Activated naive CD8-positive, alpha-beta T cell treated with anti-CD3 and anti-CD28 coated beads, Interleukin-2, amount 50 U/mL, for 24 hours (primary cell): ENCODE measurements at regions not wholly inside any gene's neighbourhood (a gene's known extent, or its start where the extent isn't known, plus 50 kb on each side); places are given as distances from the start of the nearest gene placed in this dataset.
"Not testable (repeated sequence)": the region's sequence is repeated elsewhere in the genome, so short reads cannot be mapped to it uniquely, and the experiment has no call there.

Experiments used
- ATAC-seq: fragments of 150-1000 bp; cut with Tn5 transposase; one replicate; pipeline ENCODE4 v1.10.0; 2021
- DNase-seq: peaks from one replicate; pipeline ENCODE4 v3.0.0; 2021
- H3K27ac Mint-ChIP-seq: one replicate; pipeline ENCODE4 v1.8.0; 2021; ENCODE audit warnings: mild to moderate bottlenecking, mixed read lengths
- H3K27me3 Mint-ChIP-seq: one replicate; pipeline ENCODE4 v1.8.0; 2021; ENCODE audit warnings: mixed read lengths
- H3K36me3 Mint-ChIP-seq: one replicate; pipeline ENCODE4 v1.8.0; 2021; ENCODE audit warnings: low read depth, mixed read lengths
- H3K4me1 Mint-ChIP-seq: one replicate; pipeline ENCODE4 v1.8.0; 2021; ENCODE audit warnings: mixed read lengths
- H3K4me3 Mint-ChIP-seq: one replicate; pipeline ENCODE4 v1.8.0; 2021; ENCODE audit warnings: mild to moderate bottlenecking, moderate library complexity, mixed read lengths
- H3K9me3 Mint-ChIP-seq: one replicate; pipeline ENCODE4 v1.8.0; 2021; ENCODE audit warnings: mixed read lengths

DNA sequence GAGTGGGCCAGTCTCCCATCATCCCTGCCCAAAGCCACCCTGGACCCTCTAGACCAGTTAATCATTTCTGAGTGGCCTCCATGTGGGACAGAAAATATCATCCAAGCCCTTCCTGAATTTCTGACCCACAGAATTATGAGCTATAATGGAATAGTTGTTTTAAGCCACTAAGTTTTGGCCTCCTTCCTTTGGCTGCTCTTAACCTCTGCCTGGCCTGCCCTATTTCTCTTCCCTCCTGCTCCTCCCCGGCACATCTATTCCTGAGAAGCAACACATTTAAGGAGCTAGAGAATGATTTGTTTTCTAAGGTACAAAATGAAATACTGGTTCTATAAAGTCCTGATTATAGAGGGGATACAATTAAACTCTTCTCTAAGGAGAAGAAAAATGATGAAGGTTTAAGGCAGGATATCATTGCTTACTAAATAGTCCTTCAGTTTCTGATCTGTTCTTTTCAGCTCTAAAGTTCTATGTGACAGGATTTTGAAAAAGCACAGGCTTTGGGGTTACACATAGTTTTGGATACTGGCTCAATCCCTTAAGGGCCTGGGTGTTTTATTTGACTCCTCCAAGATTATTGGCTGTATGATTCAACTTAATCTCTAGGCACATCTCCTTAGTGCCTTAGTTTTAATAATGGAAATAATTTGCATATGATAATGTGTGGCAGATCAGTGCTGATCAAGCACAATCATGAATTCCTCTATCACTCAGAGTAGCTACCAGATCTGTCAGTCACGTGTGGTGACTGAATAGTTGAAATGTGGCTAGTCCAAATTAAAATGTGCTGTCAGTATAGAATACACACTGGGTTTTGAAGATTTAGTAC is 240.3 kb downstream of the VAPA start:
- Mint-ChIP-seq H3K27me3 (no peaks in the 10 kb centered on the region), H3K4me3 (no peak overlapping the region), H3K9me3 (peaks cover 10% of the 10 kb centered on the region), H3K27ac (no peak overlapping the region), H3K36me3 (no peaks in the 10 kb centered on the region), H3K4me1 (no peaks in the 10 kb centered on the region)
- ATAC-seq (no peak), DNase-seq (no peak)

DNA sequence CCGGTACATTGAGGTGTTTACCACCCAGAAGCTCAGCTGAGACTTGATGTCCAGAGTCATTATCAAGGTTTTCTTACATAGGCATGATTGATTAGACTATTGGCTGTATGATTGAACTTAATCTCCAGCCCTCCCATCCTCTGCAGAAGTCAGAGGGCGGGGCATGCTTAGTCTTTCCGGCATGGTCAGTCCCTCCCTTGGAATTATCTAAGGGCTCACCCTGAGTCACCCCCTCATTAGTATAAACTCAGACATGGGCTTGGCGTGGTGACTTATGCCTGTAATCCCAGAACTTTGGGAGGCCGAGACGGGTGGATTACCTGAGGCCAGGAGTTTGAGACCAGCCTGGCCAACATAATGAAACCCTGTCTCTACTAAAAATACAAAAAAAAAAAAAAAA is 243.9 kb downstream of the VAPA start:
- Mint-ChIP-seq H3K4me1 (no peaks in the 10 kb centered on the region), H3K4me3 (no peak overlapping the region), H3K36me3 (no peaks in the 10 kb centered on the region), H3K27me3 (no peaks in the 10 kb centered on the region), H3K27ac (no peak overlapping the region), H3K9me3 (peaks cover 6% of the 10 kb centered on the region)
- no peak for ATAC-seq
- no peak for DNase-seq

DNA sequence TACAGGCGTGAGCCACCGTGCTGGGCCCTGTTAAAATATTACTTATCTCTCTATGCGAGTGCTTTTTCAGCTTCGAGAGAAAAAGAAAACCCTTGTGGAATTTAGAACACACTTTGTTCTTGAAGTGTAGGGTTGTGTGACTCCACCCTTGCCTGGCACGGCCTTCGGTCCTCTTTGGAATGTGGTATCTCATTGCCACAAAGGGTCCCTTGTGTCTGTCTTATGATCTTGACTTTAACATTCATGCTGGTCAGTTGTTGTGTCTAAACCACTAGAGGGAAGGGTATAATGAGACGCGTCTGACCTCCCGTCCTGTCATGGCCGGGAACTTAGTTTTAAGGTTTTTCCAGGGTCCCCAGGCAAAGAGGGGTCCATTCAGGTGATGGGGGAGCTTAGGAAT is 246.4 kb downstream of the VAPA start:
- H3K4me3 Mint-ChIP-seq = no peak overlapping the region

DNA sequence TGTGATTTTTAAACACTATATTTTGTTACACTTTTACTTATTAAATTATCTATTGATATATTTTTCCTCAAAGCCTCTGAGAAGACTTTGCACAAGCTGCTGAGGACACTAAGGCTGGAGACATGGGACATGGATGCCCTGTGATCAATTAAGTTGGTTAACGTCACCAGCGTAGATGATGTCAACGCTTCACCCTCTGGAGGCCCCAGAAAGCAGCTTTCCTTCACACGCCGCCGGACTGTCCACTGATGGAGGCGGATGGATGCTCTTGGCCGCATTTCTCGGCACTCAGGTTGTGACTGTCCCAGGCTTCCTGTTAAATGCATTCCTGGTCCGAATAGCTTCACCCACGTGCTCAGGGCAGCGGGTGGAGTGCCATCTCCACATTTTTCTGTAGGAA is 247.5 kb downstream of the VAPA start:
- Mint-ChIP-seq H3K27ac (no peak overlapping the region), H3K4me1 (no peaks in the 10 kb centered on the region), H3K9me3 (peaks cover under 1% of the 10 kb centered on the region), H3K27me3 (no peaks in the 10 kb centered on the region), H3K4me3 (no peak overlapping the region), H3K36me3 (no peaks in the 10 kb centered on the region)
- DNase-seq = no peak
- no peak for ATAC-seq

More for the DNA sequence above, 246.4 kb downstream of the VAPA start:
- Mint-ChIP-seq H3K36me3 (no peaks in the 10 kb centered on the region), H3K27me3 (no peaks in the 10 kb centered on the region), H3K27ac (no peak overlapping the region), H3K9me3 (peaks cover 6% of the 10 kb centered on the region), H3K4me1 (no peaks in the 10 kb centered on the region)
- no peak for DNase-seq
- ATAC-seq = no peak

DNA sequence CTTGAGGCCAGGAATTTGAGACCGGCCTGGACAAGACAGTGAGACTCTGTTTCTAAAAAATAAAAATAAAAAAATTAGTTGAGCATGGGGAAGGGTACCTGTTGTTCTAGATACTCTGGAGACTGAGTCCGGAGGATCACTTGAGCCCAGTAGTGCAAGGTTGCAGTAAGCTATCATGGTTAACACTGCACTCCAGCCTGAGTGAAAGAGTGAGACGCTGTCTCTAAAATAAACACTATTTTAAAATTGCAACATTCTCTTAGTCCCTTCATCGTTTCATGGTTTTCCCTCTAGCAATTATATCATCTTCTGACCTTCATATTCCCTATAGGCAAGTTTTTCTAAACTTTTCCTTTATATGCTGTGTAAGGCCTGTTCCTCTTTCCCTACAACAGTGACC is 248.5 kb downstream of the VAPA start:
- H3K4me3 Mint-ChIP-seq = no peak overlapping the region
- H3K9me3 Mint-ChIP-seq = no peaks in the 10 kb centered on the region
- H3K4me1 Mint-ChIP-seq = no peaks in the 10 kb centered on the region
- no peaks in the 10 kb centered on the region for H3K27me3 Mint-ChIP-seq
- DNase-seq (no peak), ATAC-seq (no peak)
- no peak overlapping the region for H3K27ac Mint-ChIP-seq
- no peaks in the 10 kb centered on the region for H3K36me3 Mint-ChIP-seq

DNA sequence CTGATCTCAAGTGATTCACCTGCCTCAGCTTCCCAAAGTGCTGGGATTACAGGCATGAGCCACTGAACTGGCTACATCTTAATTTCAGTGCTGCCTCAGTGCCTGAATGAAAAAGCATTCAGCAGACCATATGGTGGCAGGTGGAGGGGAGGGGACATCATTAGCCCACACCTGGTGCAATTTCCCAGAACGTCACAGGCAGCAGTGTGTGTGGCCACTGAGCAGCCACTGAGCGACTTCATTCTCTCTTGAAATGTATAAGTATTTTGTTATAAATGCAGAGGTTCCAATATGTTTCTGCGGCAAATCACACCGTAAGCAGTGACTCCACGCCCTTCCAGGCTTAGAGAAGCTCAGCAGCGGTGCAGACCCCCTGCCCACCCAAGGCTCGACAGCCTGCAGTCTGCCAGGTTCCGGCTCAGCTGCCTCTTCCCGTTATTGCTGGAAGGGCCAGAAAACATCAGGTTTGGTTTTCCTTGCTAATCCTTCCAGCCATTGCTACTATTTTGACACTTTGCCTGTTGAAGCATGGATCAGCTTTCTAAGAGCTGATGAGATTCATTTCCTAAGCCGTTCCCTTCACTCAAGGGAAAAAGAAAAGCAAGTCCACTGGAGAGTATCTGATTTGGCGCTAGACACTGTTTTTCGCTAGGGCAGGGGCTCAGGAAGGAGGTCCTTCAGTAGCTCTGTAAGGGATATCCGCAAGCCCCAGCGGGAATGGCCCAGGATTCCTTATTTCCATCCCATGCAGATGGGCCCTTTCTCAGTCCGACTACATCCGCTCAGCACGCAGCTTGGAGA is 250.7 kb downstream of the VAPA start:
- ATAC-seq (no peak), DNase-seq (no peak)
- Mint-ChIP-seq H3K27me3 (peaks cover 2% of the 10 kb centered on the region), H3K4me1 (no peaks in the 10 kb centered on the region), H3K27ac (no peak overlapping the region), H3K36me3 (no peaks in the 10 kb centered on the region), H3K9me3 (no peaks in the 10 kb centered on the region), H3K4me3 (no peak overlapping the region)

DNA sequence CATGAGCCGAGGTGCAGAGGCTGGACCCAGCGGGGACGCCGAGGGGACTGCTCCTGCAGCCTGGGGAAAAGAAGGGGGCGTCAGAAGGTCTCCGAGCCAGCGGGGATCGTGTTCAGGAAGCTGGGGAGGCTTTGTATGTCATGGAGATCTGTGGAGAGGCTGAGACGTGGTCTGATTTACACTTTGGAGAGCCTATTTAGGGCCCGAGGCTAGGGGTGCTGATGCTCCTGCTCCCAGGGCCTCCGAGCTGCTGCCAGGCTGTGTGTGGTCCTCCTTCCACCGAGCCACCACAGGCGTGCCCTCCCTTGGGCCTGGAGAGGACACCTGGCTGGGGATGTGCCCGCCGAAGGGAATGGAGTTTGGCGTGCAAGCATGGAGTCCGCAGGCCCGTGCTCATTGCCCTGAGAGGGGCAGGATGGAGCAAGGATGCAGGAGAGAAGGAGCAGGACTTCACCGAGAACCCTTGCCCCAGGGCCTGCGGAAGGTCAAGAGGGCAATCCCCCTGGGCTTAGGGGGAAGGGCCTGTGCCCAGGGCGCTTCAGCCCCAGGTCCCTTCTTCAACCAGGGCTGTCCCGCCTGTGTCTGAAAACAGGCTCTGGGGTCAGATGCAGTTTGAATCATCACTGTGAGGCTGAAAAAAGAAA is 252.5 kb downstream of the VAPA start:
- Mint-ChIP-seq H3K4me1 (no peaks in the 10 kb centered on the region), H3K36me3 (no peaks in the 10 kb centered on the region), H3K27ac (no peak overlapping the region), H3K4me3 (no peak overlapping the region), H3K27me3 (peaks cover 2% of the 10 kb centered on the region), H3K9me3 (no peaks in the 10 kb centered on the region)
- DNase-seq (no peak), ATAC-seq (no peak)

DNA sequence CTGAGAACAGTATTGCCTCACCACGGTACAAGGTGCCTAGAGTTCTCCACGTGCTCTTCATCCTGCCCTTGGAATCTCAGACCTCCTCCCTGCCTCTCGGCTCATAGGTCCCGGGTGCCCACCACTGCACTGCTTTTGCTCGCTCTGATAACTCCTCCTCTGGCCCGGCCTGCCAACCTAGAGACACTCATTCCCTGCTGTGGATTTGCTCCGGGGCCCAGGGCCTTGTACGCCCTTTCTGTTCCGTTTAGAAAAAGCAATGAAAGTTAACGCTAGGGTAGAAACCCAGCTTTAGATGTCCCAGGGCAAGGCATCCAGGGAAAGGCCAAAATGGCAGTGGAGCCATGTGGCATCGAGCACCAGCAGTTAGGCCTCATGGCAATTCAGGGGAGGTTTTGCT is 253.9 kb downstream of the VAPA start:
- no peaks in the 10 kb centered on the region for H3K4me1 Mint-ChIP-seq
- no peak overlapping the region for H3K4me3 Mint-ChIP-seq
- H3K36me3 Mint-ChIP-seq = no peaks in the 10 kb centered on the region
- H3K27me3 Mint-ChIP-seq = peaks cover 2% of the 10 kb centered on the region
- DNase-seq (no peak), ATAC-seq (no peak)
- H3K27ac Mint-ChIP-seq = no peak overlapping the region
- no peaks in the 10 kb centered on the region for H3K9me3 Mint-ChIP-seq

DNA sequence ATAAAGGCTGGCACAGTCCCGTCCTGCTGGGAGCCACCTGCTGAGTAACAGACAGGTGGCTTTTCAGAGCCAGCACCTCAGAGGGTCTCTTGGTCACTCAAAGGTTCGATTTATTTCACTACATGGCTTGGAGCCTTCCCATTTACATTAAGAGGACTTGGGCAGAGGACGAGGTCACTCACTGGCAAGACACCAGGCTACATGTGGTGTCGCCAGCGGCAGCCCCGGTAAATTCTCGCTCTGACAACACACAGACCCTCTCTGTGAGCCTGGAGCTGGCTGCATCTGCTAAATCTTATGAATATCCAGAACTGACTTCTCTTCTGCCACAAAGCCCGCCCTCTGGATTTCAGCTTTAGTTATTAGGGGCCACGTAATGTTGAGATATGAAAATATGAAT is 254.7 kb downstream of the VAPA start:
- no peaks in the 10 kb centered on the region for H3K36me3 Mint-ChIP-seq
- no peak for ATAC-seq
- no peak overlapping the region for H3K27ac Mint-ChIP-seq
- no peaks in the 10 kb centered on the region for H3K4me1 Mint-ChIP-seq
- H3K9me3 Mint-ChIP-seq = no peaks in the 10 kb centered on the region
- DNase-seq = no peak
- H3K4me3 Mint-ChIP-seq = no peak overlapping the region
- H3K27me3 Mint-ChIP-seq = peaks cover 2% of the 10 kb centered on the region

DNA sequence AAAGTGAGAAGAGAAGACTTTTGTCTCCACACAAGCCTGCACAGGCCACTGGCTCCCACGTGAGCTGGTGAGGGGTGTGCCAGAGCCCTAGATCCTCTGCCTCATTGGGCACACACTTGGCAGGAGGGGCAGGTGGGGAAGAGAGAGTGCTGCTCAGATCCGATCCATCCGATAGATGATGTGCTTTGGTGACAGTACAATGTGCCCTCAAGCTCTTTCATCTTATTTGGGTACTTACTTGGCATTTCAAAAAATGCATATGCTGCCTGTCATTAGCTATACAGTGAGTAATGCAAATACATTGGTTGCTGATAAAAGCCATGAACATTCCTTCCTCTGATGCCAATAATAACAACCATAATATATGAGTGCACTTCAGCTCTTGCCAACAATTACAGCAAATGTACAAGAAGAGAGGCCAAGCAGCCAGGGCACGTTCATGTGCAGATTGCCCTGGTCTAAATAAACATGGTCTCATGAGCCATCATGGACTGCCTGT is 255.3 kb downstream of the VAPA start:
- peaks cover 2% of the 10 kb centered on the region for H3K27me3 Mint-ChIP-seq
- H3K4me1 Mint-ChIP-seq = no peaks in the 10 kb centered on the region
- ATAC-seq = no peak
- no peaks in the 10 kb centered on the region for H3K36me3 Mint-ChIP-seq
- DNase-seq = no peak
- H3K9me3 Mint-ChIP-seq = no peaks in the 10 kb centered on the region
- H3K4me3 Mint-ChIP-seq = no peak overlapping the region
- no peak overlapping the region for H3K27ac Mint-ChIP-seq

DNA sequence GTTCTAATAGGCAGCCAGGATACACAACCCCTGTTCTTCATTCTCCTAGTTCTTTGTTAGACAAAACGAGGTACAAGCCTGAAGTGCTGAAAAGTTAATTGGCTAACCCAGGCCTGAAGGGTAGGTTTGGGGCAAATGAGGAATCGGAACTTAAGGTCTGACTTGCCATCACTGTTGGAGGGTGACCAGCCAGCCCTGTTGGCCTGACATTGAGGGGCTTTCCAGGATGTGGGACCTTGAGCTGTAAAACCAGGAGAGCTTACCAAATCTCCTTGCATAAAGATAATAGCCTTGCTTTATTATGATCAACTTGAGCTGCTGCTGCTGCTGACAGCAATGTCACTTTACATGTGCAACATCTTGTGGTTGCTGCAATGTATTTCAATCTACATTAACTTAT is 256.0 kb downstream of the VAPA start:
- Mint-ChIP-seq H3K9me3 (no peaks in the 10 kb centered on the region), H3K4me3 (no peak overlapping the region), H3K36me3 (no peaks in the 10 kb centered on the region), H3K4me1 (no peaks in the 10 kb centered on the region), H3K27me3 (peaks cover 2% of the 10 kb centered on the region), H3K27ac (no peak overlapping the region)
- ATAC-seq (no peak), DNase-seq (no peak)

DNA sequence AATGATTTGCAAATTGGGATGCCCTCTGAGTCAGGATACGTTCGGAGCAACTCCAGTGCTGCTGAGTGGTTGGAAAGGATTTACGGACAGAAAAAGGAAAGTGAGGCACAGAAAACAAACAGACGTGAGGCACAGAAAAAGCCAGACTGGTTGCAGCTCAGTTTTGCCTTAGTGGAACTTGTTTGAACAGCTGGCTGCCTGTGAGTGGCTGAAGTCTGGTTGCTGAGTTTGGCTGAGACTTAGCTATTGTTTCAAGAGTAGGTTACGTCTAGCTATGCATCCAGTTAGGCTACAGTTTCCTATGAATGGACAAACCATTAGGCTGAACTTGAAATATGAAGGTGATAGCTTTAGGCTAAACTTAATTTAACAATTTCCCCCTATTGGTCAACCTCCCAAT is 256.6 kb downstream of the VAPA start:
- Mint-ChIP-seq H3K4me1 (peaks cover 2% of the 10 kb centered on the region), H3K27ac (no peak overlapping the region)

DNA sequence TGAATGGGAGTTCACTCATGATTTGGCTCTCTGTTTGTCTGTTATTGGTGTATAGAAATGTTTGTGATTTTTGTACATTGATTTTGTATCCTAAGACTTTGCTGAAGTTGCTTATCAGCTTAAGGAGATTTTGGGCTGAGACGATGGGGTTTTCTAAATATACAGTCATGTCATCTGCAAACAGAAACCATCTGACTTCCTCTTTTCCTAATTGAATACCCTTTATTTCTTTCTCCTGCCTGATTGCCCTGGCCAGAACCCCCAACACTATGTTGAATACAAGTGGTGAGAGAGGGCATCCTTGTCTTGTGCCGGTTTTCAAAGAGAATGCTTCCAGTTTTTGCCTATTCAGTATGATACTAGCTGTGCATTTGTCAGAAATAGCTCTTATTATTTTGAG is 261.5 kb downstream of the VAPA start:
- not testable (repeated sequence) for ATAC-seq, H3K9me3 Mint-ChIP-seq, H3K27ac Mint-ChIP-seq, H3K4me3 Mint-ChIP-seq, H3K36me3 Mint-ChIP-seq, H3K27me3 Mint-ChIP-seq, DNase-seq
- peaks cover 25% of the 10 kb centered on the region for H3K4me1 Mint-ChIP-seq

More for the DNA sequence above, 256.6 kb downstream of the VAPA start:
- DNase-seq = no peak
- H3K27me3 Mint-ChIP-seq = peaks cover 2% of the 10 kb centered on the region
- no peak for ATAC-seq
- H3K9me3 Mint-ChIP-seq = no peaks in the 10 kb centered on the region
- H3K4me3 Mint-ChIP-seq = no peak overlapping the region
- H3K36me3 Mint-ChIP-seq = no peaks in the 10 kb centered on the region

DNA sequence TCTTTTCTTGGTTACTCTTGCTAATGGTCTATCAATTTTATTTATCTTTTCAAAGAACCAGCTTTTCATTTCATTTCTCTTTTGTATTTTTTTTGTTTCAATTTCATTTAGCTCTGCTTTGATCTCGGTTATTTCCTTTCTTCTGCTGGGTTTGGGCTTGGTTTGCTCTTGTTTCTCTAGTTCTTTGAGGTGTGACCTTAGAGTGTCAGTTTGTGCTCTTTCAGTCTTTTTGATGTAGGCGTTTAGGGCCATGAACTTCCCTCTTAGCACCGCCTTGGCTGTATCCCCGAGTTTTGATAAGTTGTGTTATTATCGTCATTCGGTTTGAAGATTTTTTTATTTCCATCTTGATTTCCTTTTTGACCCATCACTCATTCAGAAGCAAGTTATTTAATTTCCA is 265.5 kb downstream of the VAPA start:
- not testable (repeated sequence) for ATAC-seq, H3K27me3 Mint-ChIP-seq, H3K36me3 Mint-ChIP-seq, DNase-seq, H3K4me3 Mint-ChIP-seq, H3K27ac Mint-ChIP-seq
- Mint-ChIP-seq H3K9me3 (peaks cover 12% of the 10 kb centered on the region), H3K4me1 (peaks cover 25% of the 10 kb centered on the region)
